MCF 10A (cell line): ENCODE measurements at regions not wholly inside any gene's neighbourhood (a gene's known extent, or its start where the extent isn't known, plus 50 kb on each side); places are given as distances from the start of the nearest gene placed in this dataset.

Source experiments
- BruUV-seq: library from RNA; stranded (reverse); fragments of 400-500 nt; replicated peaks from 2 replicates; lab custom pipeline; 2021; lab: Mats Ljungman, UMichigan
- CTCF ChIA-PET: fragments of 300-600 bp; sonication (Branson Sonifier 250); formaldehyde crosslinking; extraction: SDS; loops from one replicate; lab custom pipeline; 2021; ENCODE audit warnings: antibody characterized with exemption, inconsistent platforms; lab: Yijun Ruan, JAX
- POLR2A ChIA-PET: fragments of 300-600, 350-650 bp; sonication (Branson Sonifier 250); formaldehyde crosslinking; extraction: SDS; loops from one replicate; lab custom pipeline; 2020; ENCODE audit warnings: antibody characterized with exemption, inconsistent platforms; lab: Yijun Ruan, JAX
- DNase-seq: peaks from one replicate; pipeline ENCODE4 v3.0.0-alpha.2; 2018; ENCODE audit not compliant: unreplicated experiment
- H3K27ac Mint-ChIP-seq: one replicate; pipeline ENCODE4 v1.8.0; 2022; ENCODE audit warnings: mild to moderate bottlenecking, low read depth, mixed read lengths; ENCODE audit not compliant: unreplicated experiment
- H3K27me3 Mint-ChIP-seq: one replicate; pipeline ENCODE4 v1.8.0; 2022; ENCODE audit warnings: mixed read lengths; ENCODE audit not compliant: insufficient read depth, unreplicated experiment
- H3K36me3 Mint-ChIP-seq: one replicate; pipeline ENCODE4 v1.8.0; 2022; ENCODE audit warnings: mild to moderate bottlenecking, moderate library complexity, mixed read lengths; ENCODE audit not compliant: insufficient read depth, unreplicated experiment
- H3K4me1 Mint-ChIP-seq: one replicate; pipeline ENCODE4 v1.8.0; 2022; ENCODE audit warnings: mixed read lengths; ENCODE audit not compliant: insufficient read depth, unreplicated experiment
- H3K4me3 Mint-ChIP-seq: one replicate; pipeline ENCODE4 v1.8.0; 2022; ENCODE audit warnings: mild to moderate bottlenecking, moderate library complexity, mixed read lengths; ENCODE audit not compliant: unreplicated experiment
- H3K9me3 Mint-ChIP-seq: one replicate; pipeline ENCODE4 v1.8.0; 2022; ENCODE audit warnings: mixed read lengths; ENCODE audit not compliant: unreplicated experiment
- intact Hi-C: fragments of 100-400 bp; cut with micrococcal nuclease; formaldehyde crosslinking; loops from 2 replicates; pipeline ENCODE4 v1.14.1; 2022
- TF ChIP-seq, protein P1 (sequence below): fragments of 200-600 bp; IDR thresholded peaks from one replicate; pipeline ENCODE4 v1.8.0; 2022; ENCODE audit warnings: antibody characterized with exemption, mild to moderate bottlenecking; ENCODE audit not compliant: unreplicated experiment

DNA sequence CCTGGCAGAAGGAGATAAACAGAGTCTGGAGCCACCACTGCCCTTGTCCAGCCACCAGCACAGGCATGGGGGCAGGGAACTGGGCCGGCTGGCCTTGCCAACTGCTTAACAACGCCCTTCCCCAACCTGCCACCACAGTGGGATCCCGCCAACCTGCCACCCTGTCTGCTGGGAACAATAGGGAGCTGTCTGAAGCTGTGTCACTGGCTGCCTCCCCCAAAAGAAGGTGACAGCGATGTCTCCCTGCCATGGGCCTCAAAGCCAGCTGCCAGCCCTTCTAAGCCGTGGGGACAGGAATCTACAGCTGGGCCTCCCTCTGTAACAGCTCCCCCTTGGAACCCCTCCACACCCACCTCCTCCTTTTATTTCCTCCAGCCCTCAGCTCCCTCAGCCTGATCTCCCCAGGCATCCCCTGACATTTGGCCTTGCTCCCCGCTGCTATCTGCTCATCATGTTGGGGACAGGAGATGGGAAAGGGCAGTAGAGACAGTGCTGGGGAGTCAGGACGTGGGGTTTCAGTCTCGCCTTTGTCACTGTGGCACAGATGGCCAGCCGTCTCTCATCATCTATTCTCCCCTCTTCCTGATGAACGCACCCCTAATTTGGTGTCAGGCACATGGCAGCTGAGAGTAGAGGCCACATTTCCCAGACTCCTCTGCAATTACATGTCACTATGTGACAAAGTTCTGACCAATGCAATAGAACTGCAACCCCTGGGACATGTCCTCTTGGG lies 51.3 kb upstream of the PRDM11 start:
- POLR2A ChIA-PET, result interaction anchor here (0.6 to 1.6 kb wide), 6 partner anchors 49 to 442 kb away, joined by 3 to 4 read pairs (median 3); partner anchors contain the start of gene TP53I11
- Mint-ChIP-seq H3K4me3 (no peak overlapping the region), H3K27me3 (no peaks in the 10 kb centered on the region), H3K27ac (peak overlapping the region; percentile 22), H3K4me1 (peaks cover 43% of the 10 kb centered on the region), H3K36me3 (peaks cover 14% of the 10 kb centered on the region), H3K9me3 (peaks cover 15% of the 10 kb centered on the region)
- BruUV-seq, result no TSS peak
- no peak for DNase-seq
- CTCF ChIA-PET, result interaction anchor here (0.6 to 22.3 kb wide), 5 partner anchors 9 to 184 kb away, joined by 5 to 1181 read pairs (median 8); no protein-coding TSS in a partner anchor
- intact Hi-C loops, result loop anchor here (5.0 kb wide), 1 partner anchor 487 kb away; no protein-coding TSS in a partner anchor
- TF ChIP-seq, protein P1, sequence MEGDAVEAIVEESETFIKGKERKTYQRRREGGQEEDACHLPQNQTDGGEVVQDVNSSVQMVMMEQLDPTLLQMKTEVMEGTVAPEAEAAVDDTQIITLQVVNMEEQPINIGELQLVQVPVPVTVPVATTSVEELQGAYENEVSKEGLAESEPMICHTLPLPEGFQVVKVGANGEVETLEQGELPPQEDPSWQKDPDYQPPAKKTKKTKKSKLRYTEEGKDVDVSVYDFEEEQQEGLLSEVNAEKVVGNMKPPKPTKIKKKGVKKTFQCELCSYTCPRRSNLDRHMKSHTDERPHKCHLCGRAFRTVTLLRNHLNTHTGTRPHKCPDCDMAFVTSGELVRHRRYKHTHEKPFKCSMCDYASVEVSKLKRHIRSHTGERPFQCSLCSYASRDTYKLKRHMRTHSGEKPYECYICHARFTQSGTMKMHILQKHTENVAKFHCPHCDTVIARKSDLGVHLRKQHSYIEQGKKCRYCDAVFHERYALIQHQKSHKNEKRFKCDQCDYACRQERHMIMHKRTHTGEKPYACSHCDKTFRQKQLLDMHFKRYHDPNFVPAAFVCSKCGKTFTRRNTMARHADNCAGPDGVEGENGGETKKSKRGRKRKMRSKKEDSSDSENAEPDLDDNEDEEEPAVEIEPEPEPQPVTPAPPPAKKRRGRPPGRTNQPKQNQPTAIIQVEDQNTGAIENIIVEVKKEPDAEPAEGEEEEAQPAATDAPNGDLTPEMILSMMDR, result no peak

DNA sequence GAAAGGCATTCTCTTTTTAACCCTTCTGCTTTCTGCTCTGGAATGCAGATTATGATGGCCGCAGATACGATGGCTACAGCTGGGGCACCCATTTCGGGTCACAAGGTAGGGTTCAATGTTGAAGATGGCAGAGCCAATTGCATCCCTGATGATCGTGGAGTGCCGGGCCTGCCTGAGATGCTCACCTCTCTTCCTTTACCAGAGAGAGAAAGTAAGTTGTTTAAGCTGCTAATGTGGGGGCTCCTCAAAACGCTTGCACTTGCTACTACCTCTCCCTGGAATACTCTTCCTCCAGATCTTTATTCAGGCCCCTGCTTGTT lies 50.8 kb upstream of the PRDM11 start:
- POLR2A ChIA-PET, result interaction anchor here (0.6 to 1.6 kb wide), 6 partner anchors 49 to 442 kb away, joined by 3 to 4 read pairs (median 3); partner anchors contain the start of gene TP53I11
- CTCF ChIA-PET, result interaction anchor here (0.6 to 22.3 kb wide), 6 partner anchors 8 to 184 kb away, joined by 4 to 1181 read pairs (median 7); no protein-coding TSS in a partner anchor
- H3K27ac Mint-ChIP-seq, result peak overlapping the region; percentile 22
- TF ChIP-seq, protein P1, result no peak
- no peak overlapping the region for H3K4me3 Mint-ChIP-seq
- no peak for DNase-seq
- intact Hi-C loops, result loop anchor here (5.0 kb wide), 1 partner anchor 487 kb away; no protein-coding TSS in a partner anchor
- no TSS peak for BruUV-seq
- H3K9me3 Mint-ChIP-seq, result peaks cover 10% of the 10 kb centered on the region
- peaks cover 38% of the 10 kb centered on the region for H3K4me1 Mint-ChIP-seq
- H3K27me3 Mint-ChIP-seq, result no peaks in the 10 kb centered on the region
- H3K36me3 Mint-ChIP-seq, result peaks cover 14% of the 10 kb centered on the region

DNA sequence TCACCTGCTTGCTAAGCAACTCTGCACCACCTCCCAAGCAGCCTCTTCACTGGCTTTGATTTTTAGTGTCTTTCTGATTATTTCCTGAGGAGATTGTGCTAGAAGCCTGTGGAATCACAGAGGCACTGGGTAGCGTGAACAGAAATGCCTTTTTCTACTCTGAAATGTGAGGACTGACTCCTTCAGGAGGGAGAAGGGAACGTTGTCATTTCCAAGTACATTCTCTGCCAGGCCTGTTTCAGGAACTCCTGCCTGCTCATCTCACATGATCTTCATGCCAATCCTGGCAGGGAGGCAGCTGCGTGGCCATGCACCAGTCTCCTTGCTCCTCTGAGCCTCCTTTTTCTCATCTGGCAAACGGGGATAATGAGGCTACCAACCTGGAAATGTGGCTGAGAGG lies 49.8 kb upstream of the PRDM11 start:
- CTCF ChIA-PET, result interaction anchor here (0.6 to 22.3 kb wide), 11 partner anchors 8 to 375 kb away, joined by 3 to 1181 read pairs (median 5); no protein-coding TSS in a partner anchor
- Mint-ChIP-seq H3K4me3 (no peak overlapping the region), H3K27me3 (no peaks in the 10 kb centered on the region), H3K4me1 (peaks cover 36% of the 10 kb centered on the region), H3K27ac (peak overlapping the region; percentile 22), H3K9me3 (peaks cover 8% of the 10 kb centered on the region), H3K36me3 (peaks cover 14% of the 10 kb centered on the region)
- POLR2A ChIA-PET, result interaction anchor here (0.5 to 3.0 kb wide), 11 partner anchors 8 to 967 kb away, joined by 3 to 17 read pairs (median 4); partner anchors contain the start of gene TP53I11
- DNase-seq, result no peak
- intact Hi-C loops, result loop anchor here (1.0 to 5.0 kb wide), 2 partner anchors 7 to 486 kb away; no protein-coding TSS in a partner anchor
- BruUV-seq, result no TSS peak
- TF ChIP-seq, protein P1, result no peak
